ENCODE measurements at regions not wholly inside any gene's neighbourhood (a gene's known extent, or its start where the extent isn't known, plus 50 kb on each side); places are given as distances from the start of the nearest gene placed in this dataset.

GRCh38 chr2:173678186-173678585 is 287.0 kb downstream of the SP3 start:
- TF ChIP-seq ZFP30 (CRISPR knock-in tag; IDR thresholded peaks at IDR 0.05) (no peak), ZC3H10 (CRISPR knock-in tag; IDR thresholded peaks at IDR 0.05) (no peak), PPARA (CRISPR knock-in tag; IDR thresholded peaks at IDR 0.05; ENCODE audit: borderline replicate concordance) (no peak), ARNTL (CRISPR knock-in tag; IDR thresholded peaks at IDR 0.05; ENCODE audit: borderline replicate concordance, low read depth) (no peak)
- TF ChIP-seq, protein P1, sequence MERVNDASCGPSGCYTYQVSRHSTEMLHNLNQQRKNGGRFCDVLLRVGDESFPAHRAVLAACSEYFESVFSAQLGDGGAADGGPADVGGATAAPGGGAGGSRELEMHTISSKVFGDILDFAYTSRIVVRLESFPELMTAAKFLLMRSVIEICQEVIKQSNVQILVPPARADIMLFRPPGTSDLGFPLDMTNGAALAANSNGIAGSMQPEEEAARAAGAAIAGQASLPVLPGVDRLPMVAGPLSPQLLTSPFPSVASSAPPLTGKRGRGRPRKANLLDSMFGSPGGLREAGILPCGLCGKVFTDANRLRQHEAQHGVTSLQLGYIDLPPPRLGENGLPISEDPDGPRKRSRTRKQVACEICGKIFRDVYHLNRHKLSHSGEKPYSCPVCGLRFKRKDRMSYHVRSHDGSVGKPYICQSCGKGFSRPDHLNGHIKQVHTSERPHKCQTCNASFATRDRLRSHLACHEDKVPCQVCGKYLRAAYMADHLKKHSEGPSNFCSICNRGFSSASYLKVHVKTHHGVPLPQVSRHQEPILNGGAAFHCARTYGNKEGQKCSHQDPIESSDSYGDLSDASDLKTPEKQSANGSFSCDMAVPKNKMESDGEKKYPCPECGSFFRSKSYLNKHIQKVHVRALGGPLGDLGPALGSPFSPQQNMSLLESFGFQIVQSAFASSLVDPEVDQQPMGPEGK (CRISPR knock-in tag; IDR thresholded peaks at IDR 0.05; ENCODE audit: borderline replicate concordance): no peak
- TF ChIP-seq, protein P2, sequence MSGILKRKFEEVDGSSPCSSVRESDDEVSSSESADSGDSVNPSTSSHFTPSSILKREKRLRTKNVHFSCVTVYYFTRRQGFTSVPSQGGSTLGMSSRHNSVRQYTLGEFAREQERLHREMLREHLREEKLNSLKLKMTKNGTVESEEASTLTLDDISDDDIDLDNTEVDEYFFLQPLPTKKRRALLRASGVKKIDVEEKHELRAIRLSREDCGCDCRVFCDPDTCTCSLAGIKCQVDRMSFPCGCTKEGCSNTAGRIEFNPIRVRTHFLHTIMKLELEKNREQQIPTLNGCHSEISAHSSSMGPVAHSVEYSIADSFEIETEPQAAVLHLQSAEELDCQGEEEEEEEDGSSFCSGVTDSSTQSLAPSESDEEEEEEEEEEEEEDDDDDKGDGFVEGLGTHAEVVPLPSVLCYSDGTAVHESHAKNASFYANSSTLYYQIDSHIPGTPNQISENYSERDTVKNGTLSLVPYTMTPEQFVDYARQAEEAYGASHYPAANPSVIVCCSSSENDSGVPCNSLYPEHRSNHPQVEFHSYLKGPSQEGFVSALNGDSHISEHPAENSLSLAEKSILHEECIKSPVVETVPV (CRISPR knock-in tag; IDR thresholded peaks at IDR 0.05): no peak

Data from SK-N-SH treated with all-trans-retinoic acid at 6 μM for 48 hours (cell line).